Caco-2 (cell line): ENCODE measurements at regions not wholly inside any gene's neighbourhood (a gene's known extent, or its start where the extent isn't known, plus 50 kb on each side); places are given as distances from the start of the nearest gene placed in this dataset.

ENCODE experiments used
- BruUV-seq: library from RNA; stranded (reverse); fragments of 400-500 nt; replicated peaks from 2 replicates; lab custom pipeline; 2021; lab: Mats Ljungman, UMichigan
- CTCF ChIA-PET: fragments of 300-600 bp; sonication (Branson Sonifier 250); formaldehyde crosslinking; loops from one replicate; lab custom pipeline; 2022; ENCODE audit warnings: antibody characterized with exemption; lab: Charles Lee
- POLR2A ChIA-PET: fragments of 300-600 bp; sonication (Branson Sonifier 250); formaldehyde crosslinking; loops from one replicate; lab custom pipeline; 2022; ENCODE audit warnings: antibody characterized with exemption; lab: Charles Lee
- DNase-seq, 2 experiments: peaks; one replicate each; pipeline versions ENCODE4 v3.0.0 to v3.0.0-alpha.2; 2020 to 2022
- H3K27me3 ChIP-seq: replicated peaks from 2 replicates; pipeline ENCODE4 v1.6.0; 2011; ENCODE audit warnings: low read length; ENCODE audit not compliant: control insufficient read depth, insufficient read depth
- H3K36me3 ChIP-seq: 2 replicates; pipeline ENCODE4 v1.5.1; 2011; ENCODE audit warnings: low read length; ENCODE audit not compliant: control insufficient read depth, insufficient read depth
- H3K4me1 ChIP-seq: fragments of 250-450 bp; sonication (Bioruptor Pico); 2 replicates; pipeline ENCODE4 v1.5.1; 2020; ENCODE audit warnings: mild to moderate bottlenecking
- H3K4me3 ChIP-seq: 2 replicates; pipeline ENCODE4 v1.5.1; 2011; ENCODE audit warnings: low read depth, mild to moderate bottlenecking, control low read depth, low read length
- H3K9me3 ChIP-seq: fragments of 250-450 bp; sonication (Bioruptor Pico); 2 replicates; pipeline ENCODE4 v1.5.1; 2020; ENCODE audit warnings: mild to moderate bottlenecking, moderate library complexity
- H3K27ac Mint-ChIP-seq: one replicate; pipeline ENCODE4 v1.8.0; 2022; ENCODE audit warnings: mixed read lengths; ENCODE audit not compliant: unreplicated experiment
- H3K27me3 Mint-ChIP-seq: one replicate; pipeline ENCODE4 v1.8.0; 2022; ENCODE audit warnings: mixed read lengths; ENCODE audit not compliant: insufficient read depth, unreplicated experiment
- H3K36me3 Mint-ChIP-seq: one replicate; pipeline ENCODE4 v1.8.0; 2022; ENCODE audit warnings: mild to moderate bottlenecking, mixed read lengths; ENCODE audit not compliant: insufficient read depth, unreplicated experiment
- H3K4me1 Mint-ChIP-seq: one replicate; pipeline ENCODE4 v1.8.0; 2022; ENCODE audit warnings: low read depth, mixed read lengths; ENCODE audit not compliant: unreplicated experiment
- H3K4me3 Mint-ChIP-seq: one replicate; pipeline ENCODE4 v1.8.0; 2022; ENCODE audit warnings: mild to moderate bottlenecking, moderate library complexity, mixed read lengths; ENCODE audit not compliant: unreplicated experiment
- H3K9me3 Mint-ChIP-seq: one replicate; pipeline ENCODE4 v1.8.0; 2022; ENCODE audit warnings: mixed read lengths; ENCODE audit not compliant: unreplicated experiment
- CTCF ChIP-seq, 2 experiments: fragments of 200-600 bp in 1 of 2; IDR thresholded peaks; 1 replicate in 1 of 2; 2 replicates in 1 of 2; pipeline versions ENCODE4 v1.5.1 to v1.8.0; 2011 to 2022; ENCODE audit warnings: antibody characterized with exemption in 1 of 2, control low read depth in 1 of 2, inconsistent platforms in 1 of 2, low read depth in 1 of 2, low read length in 1 of 2, mild to moderate bottlenecking in 1 of 2, moderate library complexity in 1 of 2; ENCODE audit not compliant: insufficient read depth in 1 of 2, severe bottlenecking in 1 of 2, unreplicated experiment in 1 of 2
- intact Hi-C: fragments of 100-400 bp; cut with micrococcal nuclease; formaldehyde crosslinking; loops from one replicate; pipeline ENCODE4 v1.10.0; 2022; ENCODE audit not compliant: unreplicated experiment

- no peak overlapping the region for H3K4me3 Mint-ChIP-seq
Observed at GRCh38 chr18:34280000-34280399, 55.3 kb upstream of the NOL4 start.

GRCh38 chr18:34280653-34281052 lies 55.9 kb upstream of the NOL4 start:
- no peaks in the 10 kb centered on the region for H3K36me3 ChIP-seq
- intact Hi-C loops: no loop called here
- no peaks in the 10 kb centered on the region for H3K27me3 ChIP-seq
- no peak for DNase-seq
- no peak overlapping the region for H3K27ac Mint-ChIP-seq
- no peaks in the 10 kb centered on the region for H3K27me3 Mint-ChIP-seq
- H3K4me1 ChIP-seq: no peaks in the 10 kb centered on the region
- TF ChIP-seq CTCF (IDR thresholded peaks at IDR 0.05; ENCODE audit: insufficient read depth in 1 of 2, low read depth in 1 of 2, low read length in 1 of 2, severe bottlenecking in 1 of 2, unreplicated experiment in 1 of 2): no peak
- ChIA-PET CTCF (no interaction called here), POLR2A (no interaction called here)
- BruUV-seq: no TSS peak
- H3K9me3 ChIP-seq: no peaks in the 10 kb centered on the region
- H3K4me3 ChIP-seq: no peak overlapping the region
- no peak overlapping the region for H3K4me3 Mint-ChIP-seq
- H3K9me3 Mint-ChIP-seq: no peaks in the 10 kb centered on the region
- no peaks in the 10 kb centered on the region for H3K36me3 Mint-ChIP-seq
- no peaks in the 10 kb centered on the region for H3K4me1 Mint-ChIP-seq

More at GRCh38 chr18:34280000-34280399, 55.3 kb upstream of the NOL4 start:
- TF ChIP-seq CTCF (IDR thresholded peaks at IDR 0.05; ENCODE audit: insufficient read depth in 1 of 2, low read depth in 1 of 2, low read length in 1 of 2, severe bottlenecking in 1 of 2, unreplicated experiment in 1 of 2): no peak
- Histone ChIP-seq H3K9me3 (no peaks in the 10 kb centered on the region), H3K4me1 (no peaks in the 10 kb centered on the region), H3K4me3 (no peak overlapping the region), H3K36me3 (no peaks in the 10 kb centered on the region), H3K27me3 (no peaks in the 10 kb centered on the region)
- BruUV-seq: no TSS peak
- intact Hi-C loops: no loop called here
- Mint-ChIP-seq H3K27ac (no peak overlapping the region), H3K36me3 (no peaks in the 10 kb centered on the region), H3K9me3 (no peaks in the 10 kb centered on the region), H3K4me1 (no peaks in the 10 kb centered on the region), H3K27me3 (no peaks in the 10 kb centered on the region)
- no peak for DNase-seq
- CTCF ChIA-PET: no interaction called here
- POLR2A ChIA-PET: no interaction called here

GRCh38 chr18:34281290-34281689 lies 56.6 kb upstream of the NOL4 start:
- no peaks in the 10 kb centered on the region for H3K36me3 ChIP-seq
- POLR2A ChIA-PET: no interaction called here
- H3K36me3 Mint-ChIP-seq: no peaks in the 10 kb centered on the region
- no peaks in the 10 kb centered on the region for H3K4me1 ChIP-seq
- no peaks in the 10 kb centered on the region for H3K27me3 ChIP-seq
- intact Hi-C loops: no loop called here
- no peak overlapping the region for H3K4me3 ChIP-seq
- no peak for DNase-seq
- CTCF ChIA-PET: no interaction called here
- H3K27me3 Mint-ChIP-seq: no peaks in the 10 kb centered on the region
- no peak for TF ChIP-seq CTCF (IDR thresholded peaks at IDR 0.05; ENCODE audit: insufficient read depth in 1 of 2, low read depth in 1 of 2, low read length in 1 of 2, severe bottlenecking in 1 of 2, unreplicated experiment in 1 of 2)
- no peaks in the 10 kb centered on the region for H3K9me3 Mint-ChIP-seq
- no peak overlapping the region for H3K27ac Mint-ChIP-seq
- no peaks in the 10 kb centered on the region for H3K9me3 ChIP-seq
- H3K4me3 Mint-ChIP-seq: no peak overlapping the region
- no TSS peak for BruUV-seq
- no peaks in the 10 kb centered on the region for H3K4me1 Mint-ChIP-seq
